Smooth muscle cell (in vitro differentiated cells): ENCODE measurements at regions not wholly inside any gene's neighbourhood (a gene's known extent, or its start where the extent isn't known, plus 50 kb on each side); places are given as distances from the start of the nearest gene placed in this dataset.
A peak's percentile ranks its signal among the peaks of the same experiment; 100 is the strongest.

Source experiments
- DNase-seq: peaks from one replicate; lab custom pipeline; 2025; ENCODE audit not compliant: unreplicated experiment; lab: John Stamatoyannopoulos, UW
- H2AFZ ChIP-seq: fragments of 200-600 bp; sonication (generic); 2 replicates; pipeline ENCODE4 v1.6.0; 2016; ENCODE audit warnings: antibody characterized with exemption, low read depth, mild to moderate bottlenecking
- H3F3A ChIP-seq: fragments of 200-600 bp; sonication (generic); 2 replicates; pipeline ENCODE4 v1.6.0; 2017; ENCODE audit warnings: antibody characterized with exemption, low read depth
- H3K27ac ChIP-seq: fragments of 200-600 bp; sonication (generic); 2 replicates; pipeline ENCODE4 v1.5.1; 2016; ENCODE audit warnings: low read depth, mild to moderate bottlenecking
- H3K27me3 ChIP-seq: fragments of 200-600 bp; sonication (generic); 2 replicates; pipeline ENCODE4 v1.6.1; 2016; ENCODE audit warnings: low read depth, mild to moderate bottlenecking
- H3K36me3 ChIP-seq: fragments of 200-600 bp; sonication (generic); 2 replicates; pipeline ENCODE4 v1.5.1; 2016; ENCODE audit warnings: low read depth
- H3K4me1 ChIP-seq: fragments of 200-600 bp; sonication (generic); 2 replicates; pipeline ENCODE4 v1.5.1; 2016; ENCODE audit warnings: low read depth
- H3K4me2 ChIP-seq: fragments of 200-600 bp; sonication (generic); 2 replicates; pipeline ENCODE4 v1.6.0; 2016; ENCODE audit warnings: mild to moderate bottlenecking
- H3K4me3 ChIP-seq: fragments of 200-600 bp; sonication (generic); 2 replicates; pipeline ENCODE4 v1.5.1; 2016; ENCODE audit warnings: mild to moderate bottlenecking
- H3K79me2 ChIP-seq: fragments of 200-600 bp; sonication (generic); 2 replicates; pipeline ENCODE4 v1.6.0; 2016; ENCODE audit warnings: low read depth, mild to moderate bottlenecking
- H3K9ac ChIP-seq: fragments of 200-600 bp; sonication (generic); 2 replicates; pipeline ENCODE4 v1.6.0; 2016; ENCODE audit warnings: low read depth
- H3K9me3 ChIP-seq: fragments of 200-600 bp; sonication (generic); replicated peaks from 2 replicates; pipeline ENCODE4 v1.5.1; 2016; ENCODE audit warnings: low read depth
- H4K20me1 ChIP-seq: fragments of 200-600 bp; sonication (generic); 2 replicates; pipeline ENCODE4 v1.6.0; 2016; ENCODE audit warnings: low read depth
- CTCF ChIP-seq: fragments of 200-600 bp; sonication (generic); IDR thresholded peaks from 2 replicates; pipeline ENCODE4 v1.5.1; 2017; ENCODE audit warnings: borderline replicate concordance, mild to moderate bottlenecking, antibody characterized with exemption; ENCODE audit not compliant: insufficient read depth, poor library complexity, severe bottlenecking
- WGBS: methylation state at CpG from one replicate; pipeline ENCODE4 v1.1.7; 2016; ENCODE audit warnings: low lambda C conversion rate; 5-methylcytosine and 5-hydroxymethylcytosine counted together

DNA sequence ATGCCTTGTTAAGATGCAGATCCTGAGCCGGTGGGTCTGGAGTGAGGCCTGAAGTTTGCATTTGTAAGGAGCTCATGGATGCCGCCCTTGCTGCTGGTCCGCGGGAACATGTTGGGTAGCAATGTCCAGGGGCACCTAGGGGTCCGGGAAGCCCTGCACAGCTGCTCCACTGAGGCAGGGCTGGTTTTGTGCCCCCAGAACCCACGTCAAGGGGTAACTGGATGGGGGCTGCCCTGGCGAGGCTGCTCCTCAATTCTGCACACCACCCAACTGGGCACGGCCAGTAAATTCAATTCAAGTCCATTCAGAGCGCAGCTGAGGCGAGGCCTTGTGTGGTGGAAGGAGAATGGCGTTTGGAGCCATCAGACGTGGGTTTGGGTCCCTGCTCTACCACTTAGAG is 246.3 kb upstream of the PITRM1 start:
- Histone ChIP-seq H3K9ac (no peak overlapping the region), H3K4me2 (no peak overlapping the region), H3F3A (no peaks in the 10 kb centered on the region), H3K36me3 (no peaks in the 10 kb centered on the region), H4K20me1 (no peaks in the 10 kb centered on the region), H3K27ac (no peak overlapping the region), H3K4me3 (no peak overlapping the region), H2AFZ (no peak overlapping the region), H3K9me3 (no peaks in the 10 kb centered on the region), H3K27me3 (no peaks in the 10 kb centered on the region), H3K4me1 (no peaks in the 10 kb centered on the region), H3K79me2 (no peaks in the 10 kb centered on the region)
- WGBS = 81% methylated on average over 12 of the region's 12 CpGs
- no peak for DNase-seq
- TF ChIP-seq CTCF = no peak

DNA sequence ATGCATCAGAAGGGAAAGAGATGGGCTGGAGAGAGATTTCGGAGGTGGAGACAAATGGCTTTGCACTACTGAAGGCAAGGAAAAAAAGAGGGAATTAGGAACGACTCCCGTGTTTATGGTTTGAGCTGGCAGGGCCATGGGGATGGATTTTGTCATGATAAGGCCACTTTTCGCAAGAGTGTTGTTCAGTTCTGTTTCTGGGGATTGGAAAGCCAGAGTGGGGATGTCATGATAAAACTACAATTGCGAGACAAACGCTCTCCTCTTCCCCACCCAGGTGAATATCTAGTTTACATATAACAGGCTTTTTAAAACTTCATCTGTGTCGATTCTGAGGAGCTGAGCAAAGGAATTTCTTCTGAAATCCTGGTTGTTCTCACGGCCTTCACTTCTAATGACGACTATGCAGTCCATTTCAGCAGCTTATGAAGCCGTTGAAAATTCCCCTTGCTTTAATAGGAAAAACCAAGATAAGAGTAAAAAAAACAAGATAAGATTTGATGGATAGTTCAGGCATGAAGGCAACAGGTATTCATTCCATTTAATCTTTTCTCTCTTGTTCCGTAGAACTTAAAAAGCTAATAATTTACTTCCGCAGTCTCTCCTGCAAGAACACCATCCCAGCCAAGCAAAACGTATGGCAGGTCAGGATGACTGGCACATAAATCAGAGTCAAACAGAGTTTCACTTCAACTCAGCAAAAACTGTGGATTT is 245.6 kb upstream of the PITRM1 start:
- TF ChIP-seq CTCF = no peak
- H3K27me3 ChIP-seq = no peaks in the 10 kb centered on the region
- no peak overlapping the region for H3K27ac ChIP-seq
- H3K4me3 ChIP-seq = no peak overlapping the region
- H4K20me1 ChIP-seq = no peaks in the 10 kb centered on the region
- WGBS = 44% methylated on average over 13 of the region's 13 CpGs
- no peak overlapping the region for H3K9ac ChIP-seq
- no peak for DNase-seq
- peak overlapping the region; percentile 3 for H3K4me2 ChIP-seq
- H2AFZ ChIP-seq = peak overlapping the region; percentile 11
- no peaks in the 10 kb centered on the region for H3K36me3 ChIP-seq
- H3K4me1 ChIP-seq = no peaks in the 10 kb centered on the region
- no peaks in the 10 kb centered on the region for H3F3A ChIP-seq
- H3K79me2 ChIP-seq = no peaks in the 10 kb centered on the region
- H3K9me3 ChIP-seq = no peaks in the 10 kb centered on the region

GRCh38 chr10:3417096-3417495 is 244.5 kb upstream of the PITRM1 start:
- 97% methylated on average over 9 of the region's 9 CpGs for WGBS

More at GRCh38 chr10:3417096-3417495, 244.5 kb upstream of the PITRM1 start:
- Histone ChIP-seq H4K20me1 (no peaks in the 10 kb centered on the region), H3K36me3 (no peaks in the 10 kb centered on the region), H3K27ac (no peak overlapping the region), H3K27me3 (no peaks in the 10 kb centered on the region), H3K9ac (no peak overlapping the region), H3F3A (no peaks in the 10 kb centered on the region), H3K79me2 (no peaks in the 10 kb centered on the region), H2AFZ (no peak overlapping the region), H3K9me3 (no peaks in the 10 kb centered on the region), H3K4me2 (no peak overlapping the region), H3K4me1 (no peaks in the 10 kb centered on the region), H3K4me3 (no peak overlapping the region)
- TF ChIP-seq CTCF = no peak
- no peak for DNase-seq
